HG02610 (cell line): ENCODE measurements at regions not wholly inside any gene's neighbourhood (a gene's known extent, or its start where the extent isn't known, plus 50 kb on each side); places are given as distances from the start of the nearest gene placed in this dataset.

Experiments
- ATAC-seq: cut with Tn5 transposase; IDR thresholded peaks from one replicate; pipeline ENCODE4 v1.9.1; 2021; ENCODE audit warnings: mild to moderate bottlenecking, moderate library complexity; ENCODE audit not compliant: unreplicated experiment

- ATAC-seq: no peak
Measured at GRCh38 chr6:22925920-22926789, 356.8 kb downstream of the HDGFL1 start.

DNA sequence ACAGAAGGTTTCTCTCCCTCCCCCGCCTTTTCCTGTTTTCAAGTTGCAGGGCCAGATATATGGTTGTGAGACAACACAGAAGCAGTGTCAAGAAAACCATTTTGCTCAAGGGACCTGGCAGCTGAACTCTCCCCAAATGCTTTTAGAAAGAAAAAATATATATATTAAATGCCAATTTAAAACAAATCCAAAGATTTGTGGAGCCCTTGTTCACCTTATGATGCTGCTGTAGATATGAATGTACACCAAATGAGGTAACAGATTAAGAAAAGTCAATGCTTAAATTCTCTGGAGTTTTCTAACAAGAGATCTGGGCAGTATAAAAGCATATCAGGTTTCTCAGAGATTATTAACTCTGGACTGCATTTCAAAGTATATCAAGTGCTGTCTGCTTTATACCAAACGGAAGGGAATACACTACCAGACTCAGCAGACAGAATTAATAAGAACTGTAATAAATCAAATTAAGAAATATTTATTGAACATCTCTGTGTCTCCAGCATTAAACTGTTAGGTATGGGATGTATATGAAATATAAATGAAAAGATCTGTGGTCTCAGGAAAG is 357.5 kb downstream of the HDGFL1 start:
- no peak for ATAC-seq

DNA sequence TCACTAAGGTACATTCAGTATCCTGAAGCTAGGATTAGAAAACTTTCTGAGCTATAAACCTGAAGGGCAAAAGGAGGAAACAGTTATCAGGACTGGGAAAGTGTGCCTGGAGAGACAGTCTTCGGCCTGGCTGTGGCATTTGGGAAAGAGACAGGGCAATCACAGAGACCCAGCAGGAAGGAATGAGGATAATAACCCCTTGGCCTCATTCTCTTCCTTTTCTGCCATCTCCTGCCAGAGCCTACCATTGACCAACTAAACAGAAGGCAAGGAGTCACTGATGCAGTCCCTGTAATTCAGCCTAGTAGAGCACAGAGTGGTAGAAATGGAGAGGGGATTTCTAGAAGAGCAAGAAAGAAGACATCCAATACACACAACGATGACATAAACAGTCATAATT is 359.4 kb downstream of the HDGFL1 start:
- no peak for ATAC-seq

- ATAC-seq: no peak
Measured at GRCh38 chr6:22929311-22929985, 360.1 kb downstream of the HDGFL1 start.

DNA sequence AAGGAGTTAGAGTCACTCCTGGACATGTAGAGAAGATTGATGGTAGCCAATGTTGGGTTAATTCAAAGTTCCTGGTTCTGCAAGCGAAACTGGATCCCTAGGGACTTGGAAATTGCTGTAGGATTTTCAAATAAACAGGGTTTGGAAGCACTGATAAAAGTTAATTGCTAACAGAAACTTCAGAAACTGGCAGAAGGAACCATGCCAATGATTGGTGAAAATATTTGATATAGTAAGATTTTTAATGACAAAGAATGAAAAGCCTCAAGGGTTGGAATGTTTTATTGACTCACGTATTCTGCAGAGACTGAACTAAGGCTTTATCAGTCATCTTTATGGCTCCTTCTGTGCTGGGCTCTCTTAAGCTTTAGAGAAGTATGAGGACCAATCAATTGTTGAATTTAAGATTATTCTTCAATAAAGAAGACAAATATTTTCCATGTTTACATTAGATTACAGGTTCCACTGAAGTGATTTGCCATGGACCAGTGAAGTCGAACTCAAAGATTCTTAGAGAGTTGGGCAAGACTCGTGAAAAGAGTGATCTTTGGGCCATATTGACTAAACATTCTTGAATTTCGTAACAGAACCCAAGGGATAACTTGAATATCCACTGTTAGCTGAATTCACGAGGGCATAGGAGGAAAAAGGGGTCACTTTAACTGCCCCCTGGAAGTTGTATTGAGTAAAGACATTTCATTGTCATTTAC is 371.4 kb downstream of the HDGFL1 start:
- no peak for ATAC-seq

DNA sequence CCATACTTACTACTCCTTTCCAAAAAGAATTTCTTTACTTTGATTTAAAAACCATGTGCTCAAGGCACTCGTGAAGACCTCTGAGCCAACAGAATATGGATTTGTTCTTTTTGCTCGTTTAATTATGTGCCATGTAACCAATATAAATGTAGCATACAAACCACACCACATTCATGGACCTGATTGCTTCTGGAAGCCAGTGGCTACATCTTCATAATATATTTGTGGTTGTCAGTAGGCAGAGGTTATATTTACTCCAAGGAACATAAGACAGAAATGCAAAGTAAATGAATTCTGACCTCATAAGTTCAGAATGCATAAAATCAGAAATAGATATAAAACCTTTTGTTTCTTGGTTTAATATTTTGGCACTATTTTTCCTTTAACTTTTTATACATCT is 373.0 kb downstream of the HDGFL1 start:
- no peak for ATAC-seq

DNA sequence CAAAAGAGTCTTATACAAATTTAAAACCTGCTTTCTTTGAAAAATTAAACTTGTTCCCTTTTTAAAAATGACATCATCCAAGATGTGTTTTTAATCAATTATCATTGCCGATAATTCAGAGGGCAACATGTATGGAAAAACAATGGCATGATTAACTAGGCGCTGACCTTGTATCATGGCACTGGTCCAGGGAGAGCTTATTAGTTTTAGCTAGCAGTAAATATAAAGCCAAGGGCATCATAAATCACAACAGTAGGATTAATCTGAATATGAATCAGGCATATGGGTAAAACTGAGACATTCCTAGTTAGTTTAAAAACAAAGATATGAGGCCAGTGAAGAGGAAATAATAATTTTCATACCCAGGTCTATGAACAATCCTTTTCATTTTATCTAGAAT is 374.0 kb downstream of the HDGFL1 start:
- no peak for ATAC-seq

DNA sequence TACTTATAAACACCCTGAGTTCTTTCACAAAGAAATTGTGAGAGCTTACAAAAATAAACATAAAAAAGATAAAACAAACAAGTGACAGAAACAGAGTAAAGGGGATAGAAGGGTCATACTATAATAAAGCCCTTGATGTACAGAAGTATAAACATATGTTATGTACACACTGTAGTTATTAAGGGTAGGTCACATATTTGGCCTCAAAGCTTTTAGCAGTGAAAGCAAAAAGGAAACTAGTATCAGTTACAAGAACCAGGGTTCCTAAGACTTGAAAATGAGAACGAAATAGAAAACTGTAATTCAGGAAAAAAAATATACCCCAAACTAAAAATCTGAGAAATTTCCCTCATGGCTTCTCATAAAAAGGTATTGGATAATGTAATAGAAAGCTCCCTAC is 380.6 kb downstream of the HDGFL1 start:
- no peak for ATAC-seq

DNA sequence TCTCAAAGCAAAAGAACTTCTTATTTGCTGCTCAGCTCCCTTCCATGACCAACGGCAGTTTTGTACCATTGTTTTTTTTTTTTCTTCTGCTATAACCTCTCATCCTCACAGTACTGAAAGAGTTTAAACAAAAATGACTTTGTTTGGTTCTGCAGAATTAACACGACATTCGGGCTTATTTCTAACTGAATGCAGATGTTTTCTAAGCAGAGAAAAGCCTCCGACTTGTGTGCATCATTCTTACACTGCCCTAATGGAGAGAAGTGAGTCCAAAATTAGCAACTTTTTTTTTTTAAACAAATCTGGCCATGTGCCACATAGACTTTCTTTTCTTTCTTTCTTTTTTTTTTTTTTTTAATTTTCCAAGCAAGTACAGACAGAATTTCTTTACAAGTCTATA is 382.7 kb downstream of the HDGFL1 start:
- no peak for ATAC-seq

DNA sequence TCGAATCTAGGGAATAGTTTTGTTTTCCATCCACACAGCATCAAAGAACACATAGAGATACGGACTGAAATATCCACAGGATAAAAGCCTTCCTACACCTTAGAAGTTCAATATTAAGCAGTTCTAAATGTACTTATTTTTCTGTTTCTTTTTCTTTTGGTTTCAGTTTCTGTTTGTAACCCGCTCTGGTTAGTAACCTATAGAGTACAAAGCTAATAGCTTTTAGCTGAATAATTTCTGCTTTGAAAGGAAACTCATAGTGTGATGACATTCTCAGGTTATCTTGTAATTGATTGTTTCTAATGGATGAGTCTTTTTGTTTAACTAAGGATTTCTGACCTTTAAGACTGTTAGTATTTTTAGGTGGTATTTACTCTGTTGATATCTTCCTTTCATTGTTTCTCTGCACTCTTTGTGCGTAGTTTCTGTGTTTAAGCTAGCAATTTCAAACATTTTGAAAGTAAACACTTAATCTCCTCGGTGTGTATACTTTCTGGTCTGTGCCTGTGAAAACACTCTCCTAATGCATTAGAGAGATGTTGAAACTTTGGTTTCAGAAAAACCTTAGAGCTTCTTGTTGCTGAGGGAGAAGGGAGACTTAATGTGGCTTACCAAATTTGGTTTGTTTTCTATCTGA is 385.5 kb downstream of the HDGFL1 start:
- peak; percentile 76 for ATAC-seq

DNA sequence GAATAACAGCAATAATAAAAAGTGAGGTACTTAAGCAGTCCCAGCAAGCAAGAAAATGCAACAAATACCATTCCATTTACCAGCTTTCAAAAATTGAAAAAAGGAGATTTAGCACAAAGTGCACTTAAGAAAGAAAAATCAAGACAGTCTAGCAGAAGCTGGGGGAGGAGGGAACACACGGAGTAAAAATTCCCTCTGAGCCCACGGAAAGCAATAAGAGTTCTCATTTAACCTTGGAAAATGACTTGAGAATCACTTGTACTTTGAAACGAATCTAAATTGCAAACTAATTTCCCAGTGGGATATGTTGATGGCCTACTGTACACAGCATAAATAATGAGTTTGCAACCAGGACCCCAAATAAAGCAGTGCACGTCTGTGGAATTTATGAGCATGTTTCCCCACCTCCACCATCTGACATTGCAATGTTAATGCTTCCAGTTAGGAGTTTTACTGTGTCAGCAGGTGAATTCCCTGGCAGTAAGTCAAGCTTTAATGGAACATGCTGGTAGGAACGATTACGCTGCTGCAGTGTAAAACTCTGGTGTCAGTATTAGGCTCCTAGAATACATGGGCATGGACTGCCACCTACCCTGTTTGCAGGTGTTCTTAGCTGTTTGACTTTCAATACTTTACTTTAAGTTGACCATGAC is 386.8 kb downstream of the HDGFL1 start:
- no peak for ATAC-seq

DNA sequence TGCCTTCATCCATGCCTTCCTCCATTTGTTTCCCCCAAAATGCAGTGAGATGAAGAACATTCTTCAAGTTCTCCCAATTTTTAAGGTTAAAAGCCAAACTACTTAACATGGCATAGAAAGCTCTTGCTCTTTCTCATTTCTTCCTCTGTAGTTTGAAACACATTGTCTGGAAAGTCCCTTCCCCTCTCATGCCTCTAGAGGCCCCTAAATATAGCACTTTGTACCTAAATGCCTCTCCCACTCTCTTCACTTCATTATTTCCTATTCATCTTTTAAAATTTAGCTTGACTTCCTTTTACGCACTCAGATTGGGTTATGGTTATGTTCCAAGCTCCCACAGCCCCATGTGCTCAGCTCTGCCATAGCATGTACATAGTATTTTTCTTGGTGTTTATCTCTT is 389.3 kb downstream of the HDGFL1 start:
- peak; percentile 37 for ATAC-seq

GRCh38 chr6:22959571-22959970 is 390.2 kb downstream of the HDGFL1 start:
- no peak for ATAC-seq

DNA sequence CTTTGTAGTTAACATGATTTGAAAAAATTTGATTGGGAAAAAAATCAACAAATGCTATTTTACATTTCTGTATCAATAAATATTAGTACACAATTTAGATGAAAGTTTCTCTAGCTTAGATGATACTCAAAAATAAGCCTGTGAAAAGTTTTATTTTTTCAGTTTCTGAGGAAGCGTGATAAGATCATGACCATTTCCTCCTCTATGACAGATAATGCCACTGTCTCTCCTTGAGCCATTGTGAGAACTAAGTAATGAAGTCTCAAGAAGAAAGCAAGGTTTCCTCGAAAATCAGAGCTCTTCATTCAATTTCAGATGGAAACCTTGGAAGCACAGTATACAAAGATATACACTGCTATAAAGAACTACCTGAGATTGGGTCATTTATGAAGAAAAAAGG is 395.0 kb downstream of the HDGFL1 start:
- no peak for ATAC-seq

DNA sequence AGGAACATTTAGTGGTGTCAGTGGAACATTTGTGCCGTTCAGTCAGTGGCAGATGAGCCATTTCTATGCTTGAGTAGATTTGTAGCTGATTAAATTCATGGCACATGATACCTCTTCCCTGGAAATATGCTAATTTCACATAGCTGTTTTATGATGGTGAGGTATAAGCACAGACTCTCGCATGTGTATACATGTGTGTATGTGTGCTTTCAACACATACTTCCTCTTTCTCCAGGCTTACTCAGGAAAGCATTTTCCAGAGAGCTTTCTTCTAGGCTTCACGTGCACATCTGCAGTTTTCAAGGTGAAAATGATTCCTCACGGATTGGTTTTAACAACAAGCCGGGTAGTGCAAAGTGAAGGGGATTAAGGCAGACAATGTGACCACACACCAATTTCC is 396.5 kb downstream of the HDGFL1 start:
- no peak for ATAC-seq

DNA sequence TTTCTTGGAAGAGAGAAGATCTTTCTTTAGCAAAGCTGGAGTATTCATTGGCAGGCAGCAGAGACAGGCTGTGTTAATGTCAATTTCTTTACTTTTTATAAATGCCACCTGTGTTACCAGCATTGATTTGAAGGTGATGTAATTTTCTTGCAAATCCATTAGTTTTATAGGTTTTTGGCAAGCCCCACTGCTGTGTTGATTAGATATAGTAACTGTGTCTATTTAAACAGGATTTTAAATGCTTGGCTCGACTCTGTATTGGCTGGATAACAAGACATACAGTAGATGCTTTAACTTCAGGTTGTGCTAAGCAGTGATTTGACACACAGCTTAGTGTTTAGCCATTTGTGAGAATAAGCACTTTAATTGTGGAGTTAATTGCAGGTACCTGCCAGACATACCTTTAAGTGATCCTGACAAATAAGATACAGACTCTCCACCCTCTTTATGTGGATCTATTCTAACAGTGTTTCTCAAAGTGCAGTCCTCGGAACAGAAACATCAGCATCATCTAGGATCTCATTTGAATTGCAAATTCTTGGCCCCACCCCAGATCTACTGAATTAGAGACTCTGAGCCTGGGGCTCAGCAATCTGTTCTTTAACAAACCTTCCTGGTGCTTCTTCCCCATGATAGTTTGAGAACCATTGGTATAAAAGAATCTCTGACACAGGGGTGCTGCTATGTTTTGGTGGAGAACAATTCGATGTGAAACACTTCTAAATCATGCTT is 397.5 kb downstream of the HDGFL1 start:
- ATAC-seq: no peak

- no peak for ATAC-seq
Measured at GRCh38 chr6:22970004-22970403, 400.6 kb downstream of the HDGFL1 start.

DNA sequence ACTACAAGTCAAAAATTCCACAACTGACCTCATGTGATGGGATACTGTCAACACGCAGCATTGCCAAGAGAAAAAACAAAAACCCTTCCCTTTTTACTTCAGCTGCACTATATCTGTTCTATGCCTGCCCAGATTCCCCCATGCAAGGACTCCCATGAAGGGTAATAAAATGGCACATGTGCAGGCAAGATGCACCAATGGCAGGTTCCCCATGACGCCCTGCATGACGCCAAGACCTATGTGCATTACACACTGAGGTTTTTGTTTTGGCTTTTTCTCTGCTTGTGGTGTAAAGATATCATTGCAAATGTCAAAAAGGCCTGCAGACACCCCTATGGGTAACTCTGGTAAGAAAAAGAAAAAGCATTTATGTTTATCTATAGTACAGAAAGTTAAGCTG is 403.4 kb downstream of the HDGFL1 start:
- ATAC-seq: no peak

DNA sequence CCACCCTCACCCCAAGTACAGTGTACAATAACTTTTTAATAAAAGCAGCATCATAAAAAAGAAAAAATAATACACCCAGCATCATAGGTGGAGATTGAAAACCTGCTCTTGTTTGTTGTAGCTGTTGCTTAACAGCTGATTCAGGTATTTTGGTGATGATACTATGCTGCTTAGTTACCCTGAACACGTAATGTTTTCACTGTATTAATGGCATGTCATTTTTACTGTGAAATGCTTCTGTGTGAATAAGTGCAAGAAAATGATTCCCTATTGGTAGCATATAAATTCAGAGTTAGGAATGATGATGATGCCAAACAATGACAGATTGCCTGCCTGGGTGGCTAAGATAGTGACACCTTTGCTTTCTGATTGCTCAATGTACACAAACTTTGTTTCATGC is 405.7 kb downstream of the HDGFL1 start:
- no peak for ATAC-seq

DNA sequence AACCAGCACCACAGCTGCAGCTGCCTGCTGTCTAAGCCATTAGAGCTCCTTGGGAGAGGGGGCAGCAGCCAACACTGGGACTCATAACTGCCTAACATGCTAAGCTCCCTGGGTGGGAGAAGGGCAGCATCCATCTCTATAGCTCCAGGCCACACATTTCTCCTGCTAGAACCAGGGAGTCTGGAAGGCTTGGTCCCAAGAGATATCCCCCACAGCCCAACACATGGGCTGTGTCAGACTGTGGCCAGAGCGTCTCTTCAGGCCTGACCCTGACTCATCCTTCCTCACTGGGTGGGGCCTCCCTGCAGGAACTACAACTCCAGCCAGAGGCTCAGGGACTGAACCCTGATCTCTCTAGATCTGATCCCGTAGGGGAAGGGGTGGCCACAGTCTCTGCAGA is 411.1 kb downstream of the HDGFL1 start:
- ATAC-seq: no peak
